MM.1S (cell line): ENCODE measurements at regions not wholly inside any gene's neighbourhood (a gene's known extent, or its start where the extent isn't known, plus 50 kb on each side); places are given as distances from the start of the nearest gene placed in this dataset.

Experiments used
- CTCF ChIP-seq: fragments of 300-600 bp; sonication (generic); IDR thresholded peaks from 2 replicates; pipeline ENCODE4 v1.5.1; 2016; ENCODE audit warnings: antibody characterized with exemption, low read length, mixed read lengths
- EZH2 ChIP-seq: fragments of 300-600 bp; sonication (generic); optimal IDR thresholded peaks from 2 replicates; pipeline ENCODE3; 2017; ENCODE audit warnings: low read depth, mild to moderate bottlenecking, antibody characterized with exemption, low read length, mixed read lengths

DNA sequence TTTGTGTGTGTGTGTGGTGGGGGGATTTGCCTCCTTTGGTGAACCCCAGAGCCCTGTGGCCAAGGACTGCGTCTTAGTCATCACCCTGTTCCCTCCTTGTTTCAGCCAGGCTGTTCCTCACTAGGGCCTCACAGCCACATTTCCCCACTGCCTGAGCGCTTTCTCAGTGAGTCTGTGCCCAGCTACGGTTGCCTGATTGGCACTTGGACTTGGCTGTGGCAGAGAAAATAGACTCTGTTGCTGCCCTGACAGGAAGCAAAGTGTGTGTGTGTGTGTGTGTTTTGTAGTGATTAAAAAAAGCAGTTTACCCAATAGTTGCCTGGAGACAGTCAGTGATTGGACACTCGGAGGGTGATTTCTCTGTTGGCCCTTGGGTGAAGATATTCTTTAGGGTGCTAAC is 113.0 kb downstream of the UCHL1 start:
- TF ChIP-seq CTCF (no peak), EZH2 (no peak)
